ENCODE measurements at regions not wholly inside any gene's neighbourhood (a gene's known extent, or its start where the extent isn't known, plus 50 kb on each side); places are given as distances from the start of the nearest gene placed in this dataset.

DNA sequence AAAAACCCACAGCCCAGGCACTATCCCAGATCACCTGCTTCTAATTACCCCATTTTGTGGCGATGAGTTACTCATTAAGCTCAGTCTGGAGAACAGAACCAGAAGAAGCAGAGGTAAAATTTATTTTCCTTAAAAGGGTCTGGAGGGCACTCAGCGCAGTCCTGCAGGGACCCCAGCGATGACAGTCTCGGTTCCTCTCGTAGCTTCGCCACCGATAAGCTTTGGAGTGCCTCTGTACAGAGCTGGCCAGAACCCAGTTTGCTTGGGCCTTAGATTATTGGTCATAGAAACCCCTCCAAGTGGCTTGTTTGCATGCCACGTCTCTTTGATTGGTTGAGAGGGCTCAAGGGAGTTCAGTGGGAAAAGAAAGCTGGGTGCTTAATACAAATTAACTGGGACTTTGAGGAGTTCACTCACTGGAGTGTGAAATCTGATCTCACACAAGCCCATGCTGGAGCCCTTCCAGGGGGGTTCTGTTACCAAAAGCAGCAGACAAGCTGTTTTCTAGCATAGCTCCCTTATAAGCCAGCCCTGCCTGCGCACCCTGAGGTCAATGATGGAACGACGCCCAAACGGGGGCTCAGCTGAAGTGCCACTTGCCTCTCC, 158.5 kb upstream of the ARID1B start:
- TF ChIP-seq, protein P1, sequence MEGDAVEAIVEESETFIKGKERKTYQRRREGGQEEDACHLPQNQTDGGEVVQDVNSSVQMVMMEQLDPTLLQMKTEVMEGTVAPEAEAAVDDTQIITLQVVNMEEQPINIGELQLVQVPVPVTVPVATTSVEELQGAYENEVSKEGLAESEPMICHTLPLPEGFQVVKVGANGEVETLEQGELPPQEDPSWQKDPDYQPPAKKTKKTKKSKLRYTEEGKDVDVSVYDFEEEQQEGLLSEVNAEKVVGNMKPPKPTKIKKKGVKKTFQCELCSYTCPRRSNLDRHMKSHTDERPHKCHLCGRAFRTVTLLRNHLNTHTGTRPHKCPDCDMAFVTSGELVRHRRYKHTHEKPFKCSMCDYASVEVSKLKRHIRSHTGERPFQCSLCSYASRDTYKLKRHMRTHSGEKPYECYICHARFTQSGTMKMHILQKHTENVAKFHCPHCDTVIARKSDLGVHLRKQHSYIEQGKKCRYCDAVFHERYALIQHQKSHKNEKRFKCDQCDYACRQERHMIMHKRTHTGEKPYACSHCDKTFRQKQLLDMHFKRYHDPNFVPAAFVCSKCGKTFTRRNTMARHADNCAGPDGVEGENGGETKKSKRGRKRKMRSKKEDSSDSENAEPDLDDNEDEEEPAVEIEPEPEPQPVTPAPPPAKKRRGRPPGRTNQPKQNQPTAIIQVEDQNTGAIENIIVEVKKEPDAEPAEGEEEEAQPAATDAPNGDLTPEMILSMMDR (IDR thresholded peaks at IDR 0.05; ENCODE audit: unreplicated experiment in 3 of 3) = peak in 2 of 3 experiments; percentile 31 to 33
- Mint-ChIP-seq H3K9me3 (peaks cover 12% of the 10 kb centered on the region), H3K4me3 (peak overlapping the region in 2 of 3 experiments; percentile 35 to 39), H3K27me3 (ENCODE audit: low read depth) (no peaks in the 10 kb centered on the region), H3K4me1 (peaks cover 42% of the 10 kb centered on the region), H3K36me3 (ENCODE audit: low read depth) (peaks cover 8% of the 10 kb centered on the region), H3K27ac (peak overlapping the region; percentile 92 to 97 (median 97))

GRCh38 chr6:156617941-156618340, 159.2 kb upstream of the ARID1B start:
- H3K27ac Mint-ChIP-seq = peak overlapping the region; percentile 92 to 97 (median 97)
- peaks cover 16% of the 10 kb centered on the region for H3K9me3 Mint-ChIP-seq
- H3K4me1 Mint-ChIP-seq = peaks cover 36% of the 10 kb centered on the region
- peak overlapping the region in 1 of 3 experiments; percentile 21 for H3K4me3 Mint-ChIP-seq
- TF ChIP-seq, protein P1 (IDR thresholded peaks at IDR 0.05; ENCODE audit: unreplicated experiment in 3 of 3) = no peak
- peaks cover 11% of the 10 kb centered on the region for H3K36me3 Mint-ChIP-seq (ENCODE audit: low read depth)
- no peaks in the 10 kb centered on the region for H3K27me3 Mint-ChIP-seq (ENCODE audit: low read depth)

DNA sequence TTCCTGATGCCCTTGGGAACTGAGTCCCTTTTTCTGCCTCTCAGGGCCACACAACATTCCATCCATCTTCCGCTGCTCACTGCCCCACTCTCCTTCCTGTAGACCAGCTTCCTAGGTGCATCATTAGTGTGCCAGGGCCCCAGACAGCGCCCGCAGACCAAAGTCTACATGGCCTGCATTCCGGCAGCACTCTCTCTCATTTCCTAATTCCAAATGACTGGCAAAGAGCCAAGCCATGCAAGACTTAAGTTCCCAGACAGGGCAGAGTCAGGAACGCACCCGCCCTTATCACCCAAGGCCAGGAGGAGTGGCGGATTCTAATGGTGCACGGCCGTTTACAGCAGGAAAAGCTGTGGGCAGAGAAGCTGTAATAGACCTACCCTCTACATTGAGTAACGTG, 159.8 kb upstream of the ARID1B start:
- peaks cover 36% of the 10 kb centered on the region for H3K4me1 Mint-ChIP-seq
- peak overlapping the region; percentile 92 to 97 (median 97) for H3K27ac Mint-ChIP-seq
- peaks cover 17% of the 10 kb centered on the region for H3K36me3 Mint-ChIP-seq (ENCODE audit: low read depth)
- H3K9me3 Mint-ChIP-seq = peaks cover 22% of the 10 kb centered on the region
- H3K27me3 Mint-ChIP-seq (ENCODE audit: low read depth) = no peaks in the 10 kb centered on the region
- peak overlapping the region; percentile 24 to 32 (median 28) for H3K4me3 Mint-ChIP-seq
- TF ChIP-seq, protein P1 (IDR thresholded peaks at IDR 0.05; ENCODE audit: unreplicated experiment in 3 of 3) = no peak

GRCh38 chr6:156616495-156616894, 160.7 kb upstream of the ARID1B start:
- no peak overlapping the region for H3K4me3 Mint-ChIP-seq
- H3K9me3 Mint-ChIP-seq = peaks cover 28% of the 10 kb centered on the region
- no peaks in the 10 kb centered on the region for H3K27me3 Mint-ChIP-seq (ENCODE audit: low read depth)
- peaks cover 21% of the 10 kb centered on the region for H3K36me3 Mint-ChIP-seq (ENCODE audit: low read depth)
- peak overlapping the region in 1 of 3 experiments; percentile 97 for H3K27ac Mint-ChIP-seq
- peaks cover 36% of the 10 kb centered on the region for H3K4me1 Mint-ChIP-seq
- TF ChIP-seq, protein P1 (IDR thresholded peaks at IDR 0.05; ENCODE audit: unreplicated experiment in 3 of 3) = no peak

DNA sequence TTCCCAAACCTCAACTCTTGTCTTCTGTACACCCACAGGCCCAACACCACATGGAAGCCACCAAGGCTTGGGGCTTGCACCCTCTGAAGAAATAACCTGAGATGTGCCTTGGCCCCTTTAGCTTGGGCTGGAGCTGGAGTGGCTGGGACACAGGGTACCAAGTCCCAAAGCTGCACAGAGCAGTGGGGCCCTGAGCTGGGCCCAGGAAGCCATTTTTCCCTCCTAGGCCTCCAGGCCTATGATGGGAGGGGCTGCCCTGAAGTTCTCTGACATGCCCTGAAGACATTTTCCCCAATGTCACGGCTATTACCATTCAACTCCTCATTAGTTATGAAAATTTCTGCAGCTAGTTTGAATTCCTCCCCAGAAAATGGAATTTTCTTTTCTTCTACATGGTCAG, 163.2 kb upstream of the ARID1B start:
- H3K36me3 Mint-ChIP-seq (ENCODE audit: low read depth) = peaks cover 21% of the 10 kb centered on the region
- H3K27me3 Mint-ChIP-seq (ENCODE audit: low read depth) = no peaks in the 10 kb centered on the region
- no peak overlapping the region for H3K4me3 Mint-ChIP-seq
- peaks cover 33% of the 10 kb centered on the region for H3K9me3 Mint-ChIP-seq
- no peak overlapping the region for H3K27ac Mint-ChIP-seq
- H3K4me1 Mint-ChIP-seq = peaks cover 25% of the 10 kb centered on the region
- TF ChIP-seq, protein P1 (IDR thresholded peaks at IDR 0.05; ENCODE audit: unreplicated experiment in 3 of 3) = no peak

DNA sequence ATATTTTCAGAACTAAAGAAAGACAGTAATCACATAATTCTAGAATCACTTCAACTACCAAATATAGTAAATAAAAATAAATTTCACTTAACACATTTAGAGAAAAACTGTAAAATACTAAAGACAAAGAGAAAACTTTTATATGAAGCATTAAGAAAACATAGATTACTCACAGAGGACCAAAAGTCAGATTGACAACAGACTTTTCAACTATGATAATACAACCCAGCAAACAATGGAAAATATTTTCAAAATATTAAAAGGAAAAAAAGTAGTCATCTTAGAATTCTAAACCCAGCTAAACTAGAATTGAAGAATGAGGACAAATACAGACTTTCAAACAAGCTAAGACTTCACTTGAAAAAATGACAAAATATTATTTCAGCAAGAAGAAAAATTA, 164.8 kb upstream of the ARID1B start:
- no peak overlapping the region for H3K4me3 Mint-ChIP-seq
- H3K36me3 Mint-ChIP-seq (ENCODE audit: low read depth) = peaks cover 21% of the 10 kb centered on the region
- no peak overlapping the region for H3K27ac Mint-ChIP-seq
- H3K27me3 Mint-ChIP-seq (ENCODE audit: low read depth) = no peaks in the 10 kb centered on the region
- H3K9me3 Mint-ChIP-seq = peaks cover 33% of the 10 kb centered on the region
- H3K4me1 Mint-ChIP-seq = peaks cover 12% of the 10 kb centered on the region
- TF ChIP-seq, protein P1 (IDR thresholded peaks at IDR 0.05; ENCODE audit: unreplicated experiment in 3 of 3) = no peak
